NCI-H1436 treated with DMSO at 0.1 percent for 48 hours (cell line): ENCODE measurements at regions not wholly inside any gene's neighbourhood (a gene's known extent, or its start where the extent isn't known, plus 50 kb on each side); places are given as distances from the start of the nearest gene placed in this dataset.
"Not testable (repeated sequence)": the region's sequence is repeated elsewhere in the genome, so short reads cannot be mapped to it uniquely, and the experiment has no call there.

ENCODE experiments used
- DNase-seq: peaks from one replicate; lab custom pipeline; 2025; lab: John Stamatoyannopoulos, UW

GRCh38 chr20:25987928-25988560 is 291.4 kb upstream of the ZNF337 start:
- DNase-seq, result not testable (repeated sequence)

- DNase-seq, result no peak
These were observed 290.6 kb upstream of the ZNF337 start for GRCh38 chr20:25987073-25987927.

GRCh38 chr20:25985597-25985996 is 288.9 kb upstream of the ZNF337 start:
- DNase-seq, result no peak

GRCh38 chr20:25984933-25985332 is 288.3 kb upstream of the ZNF337 start:
- no peak for DNase-seq

- DNase-seq, result not testable (repeated sequence)
These were observed 286.0 kb upstream of the ZNF337 start for GRCh38 chr20:25982701-25983100.

GRCh38 chr20:25978450-25979190 is 282.0 kb upstream of the ZNF337 start:
- DNase-seq, result not testable (repeated sequence)

- DNase-seq, result not testable (repeated sequence)
These were observed 279.2 kb upstream of the ZNF337 start for GRCh38 chr20:25975816-25976215.

- not testable (repeated sequence) for DNase-seq
These were observed 268.6 kb upstream of the ZNF337 start for GRCh38 chr20:25965203-25965602.

- DNase-seq, result not testable (repeated sequence)
These were observed 257.2 kb upstream of the ZNF337 start for GRCh38 chr20:25953876-25954275.

GRCh38 chr20:25935230-25935629 is 238.6 kb upstream of the ZNF337 start:
- not testable (repeated sequence) for DNase-seq

- DNase-seq, result not testable (repeated sequence)
These were observed 236.2 kb upstream of the ZNF337 start for GRCh38 chr20:25932806-25933205.

- not testable (repeated sequence) for DNase-seq
These were observed 235.5 kb upstream of the ZNF337 start for GRCh38 chr20:25932170-25932569.

GRCh38 chr20:25902321-25902720 is 205.7 kb upstream of the ZNF337 start:
- DNase-seq, result not testable (repeated sequence)

GRCh38 chr20:25898663-25899062 is 202.0 kb upstream of the ZNF337 start:
- not testable (repeated sequence) for DNase-seq

- DNase-seq, result not testable (repeated sequence)
These were observed 182.4 kb upstream of the ZNF337 start for GRCh38 chr20:25879096-25879495.

- DNase-seq, result not testable (repeated sequence)
These were observed 172.0 kb upstream of the ZNF337 start for GRCh38 chr20:25868650-25868979.

- peak; percentile 19 for DNase-seq
These were observed 171.4 kb upstream of the ZNF337 start for GRCh38 chr20:25867776-25868649.

- DNase-seq, result not testable (repeated sequence)
These were observed 170.5 kb upstream of the ZNF337 start for GRCh38 chr20:25867015-25867775.

GRCh38 chr20:25865715-25866656 is 169.3 kb upstream of the ZNF337 start:
- no peak for DNase-seq
